Esophagus muscularis mucosa (tissue), 3 donors: ENCODE measurements at regions not wholly inside any gene's neighbourhood (a gene's known extent, or its start where the extent isn't known, plus 50 kb on each side); places are given as distances from the start of the nearest gene placed in this dataset.

Experiments
- POLR2A ChIP-seq: fragments of 450-650 bp; IDR thresholded peaks from one replicate; pipeline ENCODE4 v1.6.1; 2017; ENCODE audit warnings: antibody characterized with exemption, moderate library complexity, mild to moderate bottlenecking, low read depth
- POLR2AphosphoS5 ChIP-seq, 2 donors: sonication (generic); formaldehyde crosslinking; IDR thresholded peaks; one replicate each; pipeline ENCODE4 v1.6.1; 2017; ENCODE audit warnings: antibody characterized with exemption in 2 of 2
- TF ChIP-seq, protein P1 (sequence below), 3 experiments: fragments of 200-600 bp in 2 of 3; fragments of 450-650 bp in 1 of 3; sonication (generic) in 2 of 3; IDR thresholded peaks; one replicate each; pipeline ENCODE4 v1.5.1; 2017 to 2019; ENCODE audit warnings: antibody characterized with exemption in 3 of 3, mild to moderate bottlenecking in 2 of 3, moderate library complexity in 1 of 3

GRCh38 chr7:106565428-106565827, 95.5 kb downstream of the CCDC71L start:
- TF ChIP-seq, protein P1, sequence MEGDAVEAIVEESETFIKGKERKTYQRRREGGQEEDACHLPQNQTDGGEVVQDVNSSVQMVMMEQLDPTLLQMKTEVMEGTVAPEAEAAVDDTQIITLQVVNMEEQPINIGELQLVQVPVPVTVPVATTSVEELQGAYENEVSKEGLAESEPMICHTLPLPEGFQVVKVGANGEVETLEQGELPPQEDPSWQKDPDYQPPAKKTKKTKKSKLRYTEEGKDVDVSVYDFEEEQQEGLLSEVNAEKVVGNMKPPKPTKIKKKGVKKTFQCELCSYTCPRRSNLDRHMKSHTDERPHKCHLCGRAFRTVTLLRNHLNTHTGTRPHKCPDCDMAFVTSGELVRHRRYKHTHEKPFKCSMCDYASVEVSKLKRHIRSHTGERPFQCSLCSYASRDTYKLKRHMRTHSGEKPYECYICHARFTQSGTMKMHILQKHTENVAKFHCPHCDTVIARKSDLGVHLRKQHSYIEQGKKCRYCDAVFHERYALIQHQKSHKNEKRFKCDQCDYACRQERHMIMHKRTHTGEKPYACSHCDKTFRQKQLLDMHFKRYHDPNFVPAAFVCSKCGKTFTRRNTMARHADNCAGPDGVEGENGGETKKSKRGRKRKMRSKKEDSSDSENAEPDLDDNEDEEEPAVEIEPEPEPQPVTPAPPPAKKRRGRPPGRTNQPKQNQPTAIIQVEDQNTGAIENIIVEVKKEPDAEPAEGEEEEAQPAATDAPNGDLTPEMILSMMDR (IDR thresholded peaks at IDR 0.05): no peak
- no peak for TF ChIP-seq POLR2AphosphoS5 (IDR thresholded peaks at IDR 0.05)
- no peak for TF ChIP-seq POLR2A
